HG02678 (cell line): ENCODE measurements at regions not wholly inside any gene's neighbourhood (a gene's known extent, or its start where the extent isn't known, plus 50 kb on each side); places are given as distances from the start of the nearest gene placed in this dataset.
A peak's percentile ranks its signal among the peaks of the same experiment; 100 is the strongest.

Experiments
- ATAC-seq: cut with Tn5 transposase; IDR thresholded peaks from one replicate; pipeline ENCODE4 v1.9.1; 2021; ENCODE audit warnings: mild to moderate bottlenecking, moderate library complexity; ENCODE audit not compliant: unreplicated experiment

- no peak for ATAC-seq
Measured at GRCh38 chr1:38477811-38478210, 381.8 kb downstream of the RRAGC start.

GRCh38 chr1:38476850-38477178 is 382.8 kb downstream of the RRAGC start:
- no peak for ATAC-seq

- no peak for ATAC-seq
Measured at GRCh38 chr1:38476111-38476849, 383.3 kb downstream of the RRAGC start.

GRCh38 chr1:38475624-38476005 is 384.0 kb downstream of the RRAGC start:
- ATAC-seq = no peak

GRCh38 chr1:38474738-38475623 is 384.6 kb downstream of the RRAGC start:
- ATAC-seq = peak; percentile 91

- ATAC-seq = no peak
Measured at GRCh38 chr1:38466487-38466886, 393.1 kb downstream of the RRAGC start.

- ATAC-seq = no peak
Measured at GRCh38 chr1:38465460-38465859, 394.1 kb downstream of the RRAGC start.

- ATAC-seq = no peak
Measured at GRCh38 chr1:38464071-38464661, 395.4 kb downstream of the RRAGC start.

- ATAC-seq = no peak
Measured at GRCh38 chr1:38463074-38463473, 396.5 kb downstream of the RRAGC start.

GRCh38 chr1:38456531-38456876 is 403.1 kb downstream of the RRAGC start:
- ATAC-seq = no peak

GRCh38 chr1:38455829-38456530 is 403.6 kb downstream of the RRAGC start:
- ATAC-seq = no peak

GRCh38 chr1:38454749-38455441 is 404.7 kb downstream of the RRAGC start:
- no peak for ATAC-seq

- ATAC-seq = no peak
Measured at GRCh38 chr1:38454236-38454635, 405.3 kb downstream of the RRAGC start.

- no peak for ATAC-seq
Measured at GRCh38 chr1:38452246-38452645, 405.7 kb upstream of the POU3F1 start.

GRCh38 chr1:38451541-38451993 is 405.0 kb upstream of the POU3F1 start:
- ATAC-seq = no peak

- ATAC-seq = no peak
Measured at GRCh38 chr1:38448893-38449292, 402.3 kb upstream of the POU3F1 start.

GRCh38 chr1:38446936-38447335 is 400.3 kb upstream of the POU3F1 start:
- no peak for ATAC-seq

GRCh38 chr1:38444770-38445442 is 398.3 kb upstream of the POU3F1 start:
- no peak for ATAC-seq

- ATAC-seq = no peak
Measured at GRCh38 chr1:38444311-38444710, 397.7 kb upstream of the POU3F1 start.

GRCh38 chr1:38440402-38440801 is 393.8 kb upstream of the POU3F1 start:
- no peak for ATAC-seq
